ENCODE measurements at regions not wholly inside any gene's neighbourhood (a gene's known extent, or its start where the extent isn't known, plus 50 kb on each side); places are given as distances from the start of the nearest gene placed in this dataset.

DNA sequence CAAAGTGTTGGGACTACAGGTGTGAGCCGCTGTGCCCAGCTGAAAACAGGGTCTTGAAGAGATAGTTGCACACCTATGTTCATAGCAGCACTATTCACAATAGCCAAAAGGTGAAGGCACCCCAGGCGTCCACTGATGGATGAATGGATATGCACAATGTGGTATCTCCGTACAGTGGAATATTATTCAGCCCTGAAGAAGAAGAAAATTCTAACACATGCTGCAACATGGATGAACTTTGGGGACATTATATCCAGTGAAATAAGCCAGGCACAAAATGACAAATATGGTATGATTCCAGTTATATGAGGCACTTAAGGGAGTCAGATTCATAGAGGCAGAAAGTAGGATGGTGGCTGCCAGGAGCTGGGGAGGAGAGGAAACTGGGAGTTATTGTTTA is 137.6 kb upstream of the WNT4 start:
- H3K27ac ChIP-seq = no peak overlapping the region
- TF ChIP-seq, protein P1, sequence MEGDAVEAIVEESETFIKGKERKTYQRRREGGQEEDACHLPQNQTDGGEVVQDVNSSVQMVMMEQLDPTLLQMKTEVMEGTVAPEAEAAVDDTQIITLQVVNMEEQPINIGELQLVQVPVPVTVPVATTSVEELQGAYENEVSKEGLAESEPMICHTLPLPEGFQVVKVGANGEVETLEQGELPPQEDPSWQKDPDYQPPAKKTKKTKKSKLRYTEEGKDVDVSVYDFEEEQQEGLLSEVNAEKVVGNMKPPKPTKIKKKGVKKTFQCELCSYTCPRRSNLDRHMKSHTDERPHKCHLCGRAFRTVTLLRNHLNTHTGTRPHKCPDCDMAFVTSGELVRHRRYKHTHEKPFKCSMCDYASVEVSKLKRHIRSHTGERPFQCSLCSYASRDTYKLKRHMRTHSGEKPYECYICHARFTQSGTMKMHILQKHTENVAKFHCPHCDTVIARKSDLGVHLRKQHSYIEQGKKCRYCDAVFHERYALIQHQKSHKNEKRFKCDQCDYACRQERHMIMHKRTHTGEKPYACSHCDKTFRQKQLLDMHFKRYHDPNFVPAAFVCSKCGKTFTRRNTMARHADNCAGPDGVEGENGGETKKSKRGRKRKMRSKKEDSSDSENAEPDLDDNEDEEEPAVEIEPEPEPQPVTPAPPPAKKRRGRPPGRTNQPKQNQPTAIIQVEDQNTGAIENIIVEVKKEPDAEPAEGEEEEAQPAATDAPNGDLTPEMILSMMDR (IDR thresholded peaks at IDR 0.05) = no peak
- no peak for TF ChIP-seq ZFX (IDR thresholded peaks at IDR 0.05; ENCODE audit: borderline replicate concordance)

DNA sequence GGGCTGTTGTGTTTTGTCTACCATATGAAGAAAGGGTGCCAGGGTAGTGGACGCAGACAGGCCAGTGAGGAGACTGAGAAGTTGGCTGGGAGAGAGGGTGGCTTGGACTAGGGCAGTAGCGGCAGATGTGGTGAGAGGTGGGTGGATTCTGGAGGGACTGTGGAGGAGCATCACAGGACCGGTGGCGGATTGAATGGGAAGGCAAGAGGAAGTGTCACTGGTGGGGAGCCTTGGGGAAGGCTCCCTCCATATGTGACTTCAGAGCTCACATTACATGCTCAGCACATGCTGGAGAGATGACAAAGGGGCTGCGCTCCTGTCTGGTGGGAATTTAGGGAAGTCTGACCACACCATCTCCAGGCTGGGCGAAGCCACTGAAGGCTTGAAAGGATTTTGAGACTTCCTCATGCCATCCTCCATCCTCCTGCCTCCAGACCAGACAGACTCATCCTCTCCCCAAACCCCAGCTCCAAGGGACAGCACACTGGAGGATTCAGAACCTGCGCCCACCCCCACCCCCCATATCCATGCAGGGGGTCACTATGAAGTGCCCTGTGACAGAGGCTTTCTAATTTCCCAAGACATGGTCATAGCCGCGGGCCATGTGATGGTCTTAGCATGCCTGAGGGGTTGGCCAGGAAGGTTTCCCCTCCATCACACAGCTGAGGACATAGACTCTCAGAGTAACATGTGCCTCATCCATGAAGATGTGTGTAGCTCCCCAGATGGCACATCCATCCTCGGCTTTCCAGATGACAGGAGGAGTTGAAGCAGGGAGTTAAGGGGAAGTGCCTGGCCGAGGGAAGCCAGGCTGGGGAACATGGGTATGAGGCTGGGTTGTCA is 138.8 kb upstream of the WNT4 start:
- H3K27ac ChIP-seq = no peak overlapping the region
- no peak for TF ChIP-seq ZFX (IDR thresholded peaks at IDR 0.05; ENCODE audit: borderline replicate concordance)
- TF ChIP-seq, protein P1 (IDR thresholded peaks at IDR 0.05) = no peak

- no peak for TF ChIP-seq ZFX (IDR thresholded peaks at IDR 0.05; ENCODE audit: borderline replicate concordance)
- TF ChIP-seq, protein P1 (IDR thresholded peaks at IDR 0.05) = no peak
These were observed 139.6 kb upstream of the WNT4 start for GRCh38 chr1:22282364-22282995.

GRCh38 chr1:22283596-22283995 is 140.7 kb upstream of the WNT4 start:
- no peak for TF ChIP-seq ZFX (IDR thresholded peaks at IDR 0.05; ENCODE audit: borderline replicate concordance)
- TF ChIP-seq, protein P1 (IDR thresholded peaks at IDR 0.05) = no peak
- no peak overlapping the region for H3K27ac ChIP-seq

More at GRCh38 chr1:22282364-22282995, 139.6 kb upstream of the WNT4 start:
- H3K27ac ChIP-seq = no peak overlapping the region

DNA sequence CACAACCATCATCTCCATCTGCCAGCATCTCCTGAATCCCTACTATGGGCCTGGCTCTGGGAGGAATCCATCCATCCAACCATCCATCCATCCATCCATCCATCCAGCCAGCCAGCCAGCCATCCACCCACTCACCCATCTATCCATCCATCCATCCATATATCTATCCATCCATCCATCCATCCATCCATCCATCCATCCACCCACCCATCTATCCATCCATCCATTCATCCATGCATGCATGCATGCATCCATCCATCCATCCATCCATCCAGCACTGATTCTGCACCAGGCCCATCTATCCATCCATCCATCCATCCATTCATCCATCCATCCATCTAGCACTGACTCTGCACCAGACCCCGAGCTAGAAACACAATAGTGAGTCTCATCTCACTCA is 141.3 kb upstream of the WNT4 start:
- TF ChIP-seq, protein P1 (IDR thresholded peaks at IDR 0.05) = no peak
- TF ChIP-seq ZFX (IDR thresholded peaks at IDR 0.05; ENCODE audit: borderline replicate concordance) = no peak

DNA sequence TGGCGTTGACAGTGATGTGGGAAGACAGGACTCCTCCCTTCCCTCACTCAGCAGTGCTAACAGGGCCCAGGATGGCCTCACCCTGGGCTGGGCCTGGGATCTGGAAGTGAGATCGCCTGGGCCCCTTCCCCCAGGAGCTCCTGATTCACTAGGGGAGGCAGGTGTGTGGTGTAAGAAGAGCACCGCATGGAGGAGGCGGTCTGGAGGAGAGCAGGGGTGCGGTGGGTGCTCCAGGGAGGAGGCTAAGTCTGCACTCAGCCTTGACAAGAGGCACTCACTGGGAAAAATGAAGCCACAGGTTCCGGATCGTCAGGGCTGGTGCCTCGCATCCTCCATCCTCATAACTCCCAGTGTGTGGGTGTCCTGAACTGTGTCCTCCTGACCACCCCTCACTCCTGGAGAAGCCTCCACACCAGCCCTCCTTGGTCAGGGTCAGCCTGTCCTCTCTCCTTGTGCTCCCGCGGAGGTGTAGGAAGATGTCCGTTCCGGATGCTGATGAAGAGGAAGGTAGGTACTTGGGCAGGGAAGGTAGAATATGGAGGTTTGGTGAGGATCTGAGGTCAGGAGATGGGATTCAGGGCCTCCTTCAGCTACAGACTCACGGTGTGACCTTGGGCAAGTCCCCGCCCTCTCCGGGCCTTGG is 142.1 kb upstream of the WNT4 start:
- H3K27ac ChIP-seq = no peak overlapping the region
- no peak for TF ChIP-seq ZFX (IDR thresholded peaks at IDR 0.05; ENCODE audit: borderline replicate concordance)
- TF ChIP-seq, protein P1 (IDR thresholded peaks at IDR 0.05) = no peak

More for the DNA sequence above, 141.3 kb upstream of the WNT4 start:
- H3K27ac ChIP-seq = no peak overlapping the region
